Endodermal cell (in vitro differentiated cells): ENCODE measurements at regions not wholly inside any gene's neighbourhood (a gene's known extent, or its start where the extent isn't known, plus 50 kb on each side); places are given as distances from the start of the nearest gene placed in this dataset.

Source experiments
- DNase-seq: peaks from one replicate; pipeline ENCODE4 v3.0.0-alpha.2; 2017
- H3K27ac ChIP-seq: 2 replicates; pipeline ENCODE4 v1.5.1; 2013; ENCODE audit warnings: mild to moderate bottlenecking, low read depth, low read length, moderate library complexity
- H3K27me3 ChIP-seq: 2 replicates; pipeline ENCODE4 v1.6.1; 2013; ENCODE audit warnings: mild to moderate bottlenecking, low read length, moderate library complexity; ENCODE audit not compliant: insufficient read depth, control insufficient read depth, poor library complexity, severe bottlenecking
- H3K36me3 ChIP-seq: 2 replicates; pipeline ENCODE4 v1.7.0; 2013; ENCODE audit warnings: mild to moderate bottlenecking, low read length, moderate library complexity; ENCODE audit not compliant: control insufficient read depth, insufficient read depth
- H3K4me1 ChIP-seq: one replicate; pipeline ENCODE4 v1.7.0; 2013; ENCODE audit warnings: low read length; ENCODE audit not compliant: control insufficient read depth, insufficient read depth
- H3K4me3 ChIP-seq: 2 replicates; pipeline ENCODE4 v1.5.1; 2013; ENCODE audit warnings: mild to moderate bottlenecking, low read length, moderate library complexity
- H3K9ac ChIP-seq: 2 replicates; pipeline ENCODE4 v1.6.1; 2013; ENCODE audit warnings: mild to moderate bottlenecking, low read length, moderate library complexity; ENCODE audit not compliant: poor library complexity, severe bottlenecking; ENCODE audit errors: extremely low read depth
- H3K9me3 ChIP-seq: 2 replicates; pipeline ENCODE4 v1.6.1; 2013; ENCODE audit warnings: mild to moderate bottlenecking, low read length, moderate library complexity; ENCODE audit not compliant: control insufficient read depth
- H3K27ac Mint-ChIP-seq: 2 replicates; pipeline ENCODE4 v1.8.0; 2020; ENCODE audit warnings: mixed read lengths
- H3K27me3 Mint-ChIP-seq: 2 replicates; pipeline ENCODE4 v1.8.0; 2021; ENCODE audit warnings: mild to moderate bottlenecking, mixed read lengths; ENCODE audit not compliant: insufficient read depth
- H3K36me3 Mint-ChIP-seq: 2 replicates; pipeline ENCODE4 v1.8.0; 2020; ENCODE audit warnings: low read depth, mixed read lengths
- H3K4me1 Mint-ChIP-seq: 2 replicates; pipeline ENCODE4 v1.8.0; 2020; ENCODE audit warnings: mixed read lengths
- H3K4me3 Mint-ChIP-seq: 2 replicates; pipeline ENCODE4 v1.8.0; 2020; ENCODE audit warnings: mild to moderate bottlenecking, moderate library complexity, mixed read lengths
- H3K9me3 Mint-ChIP-seq: 2 replicates; pipeline ENCODE4 v1.8.0; 2020; ENCODE audit warnings: mild to moderate bottlenecking, mixed read lengths
- CTCF ChIP-seq: fragments of 200-600 bp; sonication (generic); conservative IDR thresholded peaks from 2 replicates; pipeline ENCODE4 v1.5.0; 2021; ENCODE audit warnings: antibody characterized with exemption, mild to moderate bottlenecking
- WGBS, 2 experiments: methylation state at CpG; one replicate each; pipeline versions ENCODE4 v1.1.5 to v1.1.7; 2013; ENCODE audit warnings: missing lambda C conversion rate in 2 of 2, mixed read lengths in 1 of 2; ENCODE audit not compliant: insufficient coverage in 1 of 2, insufficient read length in 1 of 2; 5-methylcytosine and 5-hydroxymethylcytosine counted together

GRCh38 chr7:125136341-125136740 lies 206.7 kb upstream of the POT1 start:
- 82% methylated on average over 1 of the region's 1 CpG; no CpG with 5 or more reads in 1 of the 2 experiments for WGBS, 2 experiments
- Histone ChIP-seq H3K9ac (no peak overlapping the region), H3K4me3 (peak overlapping the region; percentile 54), H3K9me3 (peaks cover 19% of the 10 kb centered on the region), H3K27ac (no peak overlapping the region), H3K27me3 (no peaks in the 10 kb centered on the region), H3K36me3 (no peaks in the 10 kb centered on the region), H3K4me1 (peaks cover 3% of the 10 kb centered on the region)
- Mint-ChIP-seq H3K4me1 (peaks cover 16% of the 10 kb centered on the region), H3K4me3 (no peak overlapping the region), H3K9me3 (peaks cover 12% of the 10 kb centered on the region), H3K27ac (peak overlapping the region; percentile 25), H3K27me3 (no peaks in the 10 kb centered on the region), H3K36me3 (peaks cover 8% of the 10 kb centered on the region)
- TF ChIP-seq CTCF: no peak
- DNase-seq: no peak

- no peak overlapping the region for H3K9ac ChIP-seq
- H3K4me1 ChIP-seq: no peaks in the 10 kb centered on the region
- no peaks in the 10 kb centered on the region for H3K27me3 ChIP-seq
- no peak for DNase-seq
- H3K4me3 ChIP-seq: no peak overlapping the region
- TF ChIP-seq CTCF: no peak
- H3K4me3 Mint-ChIP-seq: no peak overlapping the region
- H3K27ac Mint-ChIP-seq: no peak overlapping the region
- H3K9me3 ChIP-seq: peaks cover 8% of the 10 kb centered on the region
- no peaks in the 10 kb centered on the region for H3K36me3 ChIP-seq
- no peaks in the 10 kb centered on the region for H3K27me3 Mint-ChIP-seq
- H3K27ac ChIP-seq: no peak overlapping the region
- WGBS, 2 experiments: 100% methylated on average over 1 of the region's 1 CpG; no CpG with 5 or more reads in 1 of the 2 experiments
- peaks cover 16% of the 10 kb centered on the region for H3K4me1 Mint-ChIP-seq
- peaks cover under 1% of the 10 kb centered on the region for H3K36me3 Mint-ChIP-seq
- peaks cover 9% of the 10 kb centered on the region for H3K9me3 Mint-ChIP-seq
Measured at GRCh38 chr7:125130173-125130572, 200.5 kb upstream of the POT1 start.

GRCh38 chr7:125127304-125127703 lies 197.7 kb upstream of the POT1 start:
- no peaks in the 10 kb centered on the region for H3K27me3 Mint-ChIP-seq
- Histone ChIP-seq H3K4me3 (no peak overlapping the region), H3K9ac (no peak overlapping the region), H3K4me1 (no peaks in the 10 kb centered on the region), H3K9me3 (no peaks in the 10 kb centered on the region), H3K27me3 (no peaks in the 10 kb centered on the region), H3K36me3 (no peaks in the 10 kb centered on the region), H3K27ac (no peak overlapping the region)
- no peak overlapping the region for H3K27ac Mint-ChIP-seq
- H3K4me3 Mint-ChIP-seq: no peak overlapping the region
- peaks cover 13% of the 10 kb centered on the region for H3K9me3 Mint-ChIP-seq
- no peak for TF ChIP-seq CTCF
- no peaks in the 10 kb centered on the region for H3K36me3 Mint-ChIP-seq
- DNase-seq: no peak
- H3K4me1 Mint-ChIP-seq: peaks cover 16% of the 10 kb centered on the region
- WGBS, 2 experiments: 93 to 97% methylated on average over 4 of the region's 4 CpGs
